Right atrium auricular region (tissue), 2 donors: ENCODE measurements at regions not wholly inside any gene's neighbourhood (a gene's known extent, or its start where the extent isn't known, plus 50 kb on each side); places are given as distances from the start of the nearest gene placed in this dataset.

Experiments
- DNase-seq: peaks from one replicate; pipeline ENCODE4 v3.0.0-alpha.2; 2019; ENCODE audit warnings: low spot score
- H3K27ac ChIP-seq, 2 donors: fragments of 200-600 bp; sonication (generic); 1 replicate in 1 of 2; 2 replicates in 1 of 2; pipeline ENCODE4 v1.5.1; 2016 to 2019
- H3K27me3 ChIP-seq, 2 donors: fragments of 200-600 bp; sonication (generic); one replicate each; pipeline versions ENCODE4 v1.5.1 to v1.6.0; 2017 to 2019
- H3K36me3 ChIP-seq: fragments of 200-600 bp; sonication (generic); one replicate; pipeline ENCODE4 v1.5.1; 2016
- H3K4me1 ChIP-seq, 2 donors: fragments of 200-600 bp; sonication (generic); one replicate each; pipeline versions ENCODE4 v1.5.1 to v1.6.0; 2017 to 2019
- H3K4me3 ChIP-seq, 2 donors: fragments of 200-600 bp; sonication (generic); 1 replicate in 1 of 2; 2 replicates in 1 of 2; pipeline ENCODE4 v1.5.1; 2017 to 2019; ENCODE audit warnings: mild to moderate bottlenecking in 1 of 2, moderate library complexity in 1 of 2
- H3K9me3 ChIP-seq, 2 donors: fragments of 200-600 bp; sonication (generic); one replicate each; pipeline ENCODE4 v1.5.1; 2019
- TF ChIP-seq, protein P1 (sequence below), 2 donors: fragments of 200-600 bp; sonication (generic); IDR thresholded peaks; one replicate each; pipeline ENCODE4 v1.5.1; 2019; ENCODE audit warnings: antibody characterized with exemption in 2 of 2

DNA sequence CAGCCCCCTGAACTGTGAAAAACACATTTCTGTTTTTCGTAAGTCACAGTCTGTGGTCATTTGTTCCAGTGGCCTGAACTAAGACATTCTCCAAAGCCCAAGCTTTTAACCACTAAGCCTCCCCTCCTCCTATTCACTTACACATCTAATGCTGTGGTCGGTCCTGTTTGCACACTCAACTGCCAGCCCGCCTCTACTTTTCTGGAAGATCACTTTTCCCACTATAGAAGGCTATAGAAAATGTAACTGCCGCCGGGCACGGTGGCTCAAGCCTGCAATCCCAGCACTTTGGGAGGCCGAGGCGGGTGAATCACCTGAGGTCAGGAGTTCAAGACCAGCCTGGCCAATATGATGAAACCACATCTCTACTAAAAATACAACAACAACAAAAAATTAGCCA, 524.7 kb upstream of the TMEM132C start:
- DNase-seq: no peak
- TF ChIP-seq, protein P1, sequence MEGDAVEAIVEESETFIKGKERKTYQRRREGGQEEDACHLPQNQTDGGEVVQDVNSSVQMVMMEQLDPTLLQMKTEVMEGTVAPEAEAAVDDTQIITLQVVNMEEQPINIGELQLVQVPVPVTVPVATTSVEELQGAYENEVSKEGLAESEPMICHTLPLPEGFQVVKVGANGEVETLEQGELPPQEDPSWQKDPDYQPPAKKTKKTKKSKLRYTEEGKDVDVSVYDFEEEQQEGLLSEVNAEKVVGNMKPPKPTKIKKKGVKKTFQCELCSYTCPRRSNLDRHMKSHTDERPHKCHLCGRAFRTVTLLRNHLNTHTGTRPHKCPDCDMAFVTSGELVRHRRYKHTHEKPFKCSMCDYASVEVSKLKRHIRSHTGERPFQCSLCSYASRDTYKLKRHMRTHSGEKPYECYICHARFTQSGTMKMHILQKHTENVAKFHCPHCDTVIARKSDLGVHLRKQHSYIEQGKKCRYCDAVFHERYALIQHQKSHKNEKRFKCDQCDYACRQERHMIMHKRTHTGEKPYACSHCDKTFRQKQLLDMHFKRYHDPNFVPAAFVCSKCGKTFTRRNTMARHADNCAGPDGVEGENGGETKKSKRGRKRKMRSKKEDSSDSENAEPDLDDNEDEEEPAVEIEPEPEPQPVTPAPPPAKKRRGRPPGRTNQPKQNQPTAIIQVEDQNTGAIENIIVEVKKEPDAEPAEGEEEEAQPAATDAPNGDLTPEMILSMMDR (IDR thresholded peaks at IDR 0.05): no peak
- Histone ChIP-seq H3K4me1 (no peaks in the 10 kb centered on the region), H3K4me3 (no peak overlapping the region), H3K9me3 (no peaks in the 10 kb centered on the region), H3K27me3 (no peaks in the 10 kb centered on the region), H3K27ac (no peak overlapping the region), H3K36me3 (no peaks in the 10 kb centered on the region)

DNA sequence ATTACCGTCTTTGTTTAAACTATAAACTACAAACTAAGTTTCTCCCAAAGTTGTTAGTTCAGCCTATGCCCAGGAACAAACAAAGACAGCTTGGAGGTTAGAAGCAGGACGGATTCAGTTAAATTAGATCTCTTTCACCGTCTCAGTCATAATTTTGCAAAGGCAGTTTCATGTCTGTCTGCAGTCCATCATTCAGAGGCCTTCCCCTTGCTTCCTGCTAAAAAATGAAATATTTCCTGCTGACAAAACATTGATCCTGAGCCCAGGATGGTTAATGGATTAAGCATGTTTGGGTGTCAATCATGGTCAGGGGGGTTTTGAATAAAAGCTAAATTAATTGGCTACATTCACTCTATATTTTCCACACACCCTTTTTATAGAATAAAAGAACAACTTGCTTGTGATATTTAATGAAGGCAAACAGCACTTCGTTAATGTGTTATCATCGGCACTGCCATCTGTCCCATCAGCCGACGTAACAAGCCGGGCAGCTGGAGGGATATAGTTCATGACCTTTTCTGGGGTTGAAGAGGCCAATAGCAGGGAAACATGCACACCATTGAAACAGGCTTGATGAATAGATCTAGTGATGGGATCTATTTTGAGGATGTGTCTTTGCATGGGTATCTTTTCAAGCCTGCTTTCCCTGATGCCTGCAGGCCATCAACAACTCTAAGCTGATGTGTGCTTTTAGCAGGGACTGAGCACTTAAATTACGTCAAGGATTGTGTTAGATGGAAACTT, 521.3 kb upstream of the TMEM132C start:
- H3K9me3 ChIP-seq: no peaks in the 10 kb centered on the region
- H3K4me1 ChIP-seq: no peaks in the 10 kb centered on the region
- H3K36me3 ChIP-seq: no peaks in the 10 kb centered on the region
- no peak overlapping the region for H3K4me3 ChIP-seq
- H3K27ac ChIP-seq: no peak overlapping the region
- no peak for DNase-seq
- H3K27me3 ChIP-seq: no peaks in the 10 kb centered on the region
- TF ChIP-seq, protein P1 (IDR thresholded peaks at IDR 0.05): no peak

DNA sequence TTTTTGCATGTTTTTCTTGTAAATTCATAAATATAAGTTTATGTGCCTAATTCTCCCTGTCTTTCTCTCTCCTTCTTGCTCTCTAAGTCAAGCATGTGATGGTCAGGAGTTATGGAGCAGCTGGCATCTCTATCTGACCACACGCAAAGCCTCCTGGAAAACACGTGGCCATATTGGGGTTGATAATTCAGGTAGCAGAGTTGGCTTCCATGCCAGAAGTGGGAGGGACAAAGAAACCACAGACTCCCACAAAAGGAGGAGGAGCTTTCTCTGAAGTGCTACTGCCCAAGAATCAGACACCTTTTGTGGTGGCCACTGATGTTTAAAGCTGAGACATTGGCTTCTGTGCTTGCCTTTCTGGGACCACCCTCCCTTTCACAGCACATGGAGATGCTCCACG, 517.6 kb upstream of the TMEM132C start:
- TF ChIP-seq, protein P1 (IDR thresholded peaks at IDR 0.05): no peak
- H3K27ac ChIP-seq: no peak overlapping the region
- no peaks in the 10 kb centered on the region for H3K9me3 ChIP-seq
- no peaks in the 10 kb centered on the region for H3K36me3 ChIP-seq
- H3K4me1 ChIP-seq: no peaks in the 10 kb centered on the region
- no peak for DNase-seq
- H3K27me3 ChIP-seq: no peaks in the 10 kb centered on the region
- H3K4me3 ChIP-seq: no peak overlapping the region

DNA sequence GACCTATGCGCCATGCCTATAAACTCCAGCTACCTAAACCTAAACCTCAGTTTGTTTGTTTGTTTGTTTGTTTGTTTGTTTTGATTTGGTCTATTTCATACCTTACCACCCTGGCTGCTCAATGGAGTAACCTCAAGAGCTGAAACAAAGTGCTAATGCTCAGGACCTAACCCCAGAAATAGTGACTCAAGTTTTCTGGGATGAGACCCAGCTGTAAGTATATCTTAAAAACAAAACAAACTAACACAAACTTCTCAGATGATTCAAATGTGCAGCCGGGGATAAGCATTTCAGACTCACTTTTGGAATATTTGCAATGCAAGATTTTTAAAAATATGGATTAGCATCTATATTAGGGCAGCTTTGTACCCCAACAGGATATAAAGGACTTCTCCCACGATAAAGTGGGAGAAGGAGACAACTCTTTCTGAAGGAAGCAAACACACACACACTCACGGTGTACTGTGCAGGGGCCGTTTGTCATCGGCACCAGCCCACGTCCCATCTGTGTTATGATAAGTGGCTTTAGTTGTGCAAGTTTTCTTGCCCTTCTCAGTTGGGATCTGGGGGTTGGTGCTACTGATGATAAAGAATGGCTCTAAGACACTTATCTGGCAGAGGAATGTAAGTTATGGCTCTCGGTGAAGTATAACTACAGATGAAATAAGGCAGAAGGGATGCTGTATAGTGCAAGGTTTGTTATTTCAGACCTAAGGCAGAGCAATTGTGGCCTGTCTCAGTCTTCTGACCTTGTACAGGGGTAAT, 516.7 kb upstream of the TMEM132C start:
- DNase-seq: no peak
- H3K4me1 ChIP-seq: no peaks in the 10 kb centered on the region
- H3K27me3 ChIP-seq: no peaks in the 10 kb centered on the region
- TF ChIP-seq, protein P1 (IDR thresholded peaks at IDR 0.05): no peak
- no peaks in the 10 kb centered on the region for H3K9me3 ChIP-seq
- H3K4me3 ChIP-seq: no peak overlapping the region
- no peaks in the 10 kb centered on the region for H3K36me3 ChIP-seq
- no peak overlapping the region for H3K27ac ChIP-seq

DNA sequence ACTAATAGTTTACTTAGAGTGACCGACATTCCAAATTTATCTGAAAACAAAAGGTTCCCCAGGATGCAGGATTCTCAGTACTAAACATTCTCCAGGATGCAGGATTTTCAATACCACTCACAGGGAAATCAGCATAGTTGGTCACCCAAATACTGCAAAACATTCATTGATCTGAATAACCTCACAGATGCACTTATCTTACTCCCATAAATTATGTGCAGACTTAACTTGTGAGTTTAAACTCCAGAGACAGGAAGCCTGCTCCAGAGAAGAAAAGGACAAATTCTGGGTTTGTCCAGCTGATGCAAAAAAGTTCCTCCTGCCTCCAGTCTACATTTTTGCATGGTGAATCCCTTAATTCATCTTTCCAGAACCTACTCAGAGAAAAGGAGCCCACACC, 514.2 kb upstream of the TMEM132C start:
- Histone ChIP-seq H3K9me3 (no peaks in the 10 kb centered on the region), H3K4me1 (no peaks in the 10 kb centered on the region), H3K4me3 (no peak overlapping the region), H3K27me3 (no peaks in the 10 kb centered on the region), H3K36me3 (no peaks in the 10 kb centered on the region), H3K27ac (no peak overlapping the region)
- TF ChIP-seq, protein P1 (IDR thresholded peaks at IDR 0.05): no peak
- no peak for DNase-seq
